Naive B cell (primary cell): ENCODE measurements at regions not wholly inside any gene's neighbourhood (a gene's known extent, or its start where the extent isn't known, plus 50 kb on each side); places are given as distances from the start of the nearest gene placed in this dataset.

Experiments used
- ATAC-seq, 2 donors: fragments of 150-1000 bp; cut with Tn5 transposase; 2 replicates each; pipeline ENCODE4 v1.10.0; 2021; ENCODE audit warnings: low read depth in 2 of 2, mild to moderate bottlenecking in 2 of 2, moderate library complexity in 2 of 2
- DNase-seq: peaks from one replicate; pipeline ENCODE4 v3.0.0; 2022
- H3K27ac Mint-ChIP-seq, 6 donors: one replicate each; pipeline ENCODE4 v1.8.0; 2020 to 2022; ENCODE audit warnings: mild to moderate bottlenecking in 6 of 6, mixed read lengths in 6 of 6, moderate library complexity in 5 of 6, inconsistent platforms in 2 of 6
- H3K27me3 Mint-ChIP-seq, 3 donors: one replicate each; pipeline ENCODE4 v1.8.0; 2021 to 2022; ENCODE audit warnings: mixed read lengths in 3 of 3, mild to moderate bottlenecking in 1 of 3
- H3K36me3 Mint-ChIP-seq, 2 donors: one replicate each; pipeline ENCODE4 v1.8.0; 2020 to 2022; ENCODE audit warnings: mixed read lengths in 2 of 2, inconsistent platforms in 1 of 2, mild to moderate bottlenecking in 1 of 2
- H3K4me1 Mint-ChIP-seq, 3 donors: one replicate each; pipeline ENCODE4 v1.8.0; 2020 to 2022; ENCODE audit warnings: mixed read lengths in 3 of 3, inconsistent platforms in 1 of 3, mild to moderate bottlenecking in 1 of 3, moderate library complexity in 1 of 3
- H3K4me3 Mint-ChIP-seq, 8 donors: one replicate each; pipeline ENCODE4 v1.8.0; 2020 to 2022; ENCODE audit warnings: mild to moderate bottlenecking in 8 of 8, mixed read lengths in 8 of 8, moderate library complexity in 8 of 8, inconsistent platforms in 2 of 8
- H3K9me3 Mint-ChIP-seq, 7 donors: one replicate each; pipeline ENCODE4 v1.8.0; 2020 to 2022; ENCODE audit warnings: mixed read lengths in 7 of 7, mild to moderate bottlenecking in 5 of 7, inconsistent platforms in 2 of 7, moderate library complexity in 1 of 7

DNA sequence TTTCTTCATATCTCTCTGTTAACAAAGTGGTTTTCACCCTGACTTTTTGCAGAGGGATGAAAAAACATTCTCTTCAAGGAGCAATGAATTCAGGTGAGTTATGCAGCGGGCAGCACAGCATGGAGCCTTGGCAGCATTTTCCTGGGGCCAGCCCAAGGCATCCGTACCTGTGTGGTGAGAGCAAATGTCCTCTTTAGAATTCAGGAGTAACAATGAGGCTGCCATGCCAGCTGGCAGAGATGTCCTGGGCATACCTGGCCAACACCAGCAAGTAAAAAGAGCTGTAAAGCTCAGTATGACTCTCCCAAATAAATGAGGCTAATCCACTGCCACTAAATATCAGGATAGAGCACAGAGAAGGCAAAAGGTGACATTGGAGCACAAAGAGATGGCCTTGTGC lies 277.6 kb upstream of the TRPC7 start:
- H3K27ac Mint-ChIP-seq: no peak overlapping the region
- DNase-seq: no peak
- H3K27me3 Mint-ChIP-seq: no peaks in the 10 kb centered on the region
- no peaks in the 10 kb centered on the region for H3K4me1 Mint-ChIP-seq
- no peak for ATAC-seq
- H3K9me3 Mint-ChIP-seq: peaks cover 0 to 10% (median 2%) of the 10 kb centered on the region in 7 donors
- H3K36me3 Mint-ChIP-seq: no peaks in the 10 kb centered on the region
- no peak overlapping the region for H3K4me3 Mint-ChIP-seq

DNA sequence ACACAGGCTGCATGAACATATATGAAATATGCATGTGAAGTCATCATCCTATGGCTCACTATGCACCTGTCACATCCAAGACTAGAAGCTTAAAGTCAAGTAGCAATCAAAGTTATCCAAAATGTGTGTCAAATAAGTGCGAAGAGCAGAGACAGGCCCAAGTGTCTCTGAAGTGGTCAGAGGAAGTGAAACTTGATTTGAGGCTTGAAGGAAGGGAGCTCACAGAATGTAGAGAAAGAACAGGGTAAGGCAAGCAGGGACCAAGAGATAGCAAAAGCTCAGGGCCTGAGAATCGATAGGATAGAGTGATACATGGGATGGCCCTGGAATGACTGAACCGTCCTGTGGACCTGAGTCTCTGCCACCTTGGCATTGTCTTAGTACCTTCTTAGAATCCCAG lies 274.3 kb upstream of the TRPC7 start:
- Mint-ChIP-seq H3K4me1 (no peaks in the 10 kb centered on the region), H3K9me3 (peaks cover 0 to 5% (median 1%) of the 10 kb centered on the region in 7 donors), H3K36me3 (no peaks in the 10 kb centered on the region), H3K27ac (no peak overlapping the region), H3K4me3 (no peak overlapping the region), H3K27me3 (no peaks in the 10 kb centered on the region)
- DNase-seq: no peak
- no peak for ATAC-seq

DNA sequence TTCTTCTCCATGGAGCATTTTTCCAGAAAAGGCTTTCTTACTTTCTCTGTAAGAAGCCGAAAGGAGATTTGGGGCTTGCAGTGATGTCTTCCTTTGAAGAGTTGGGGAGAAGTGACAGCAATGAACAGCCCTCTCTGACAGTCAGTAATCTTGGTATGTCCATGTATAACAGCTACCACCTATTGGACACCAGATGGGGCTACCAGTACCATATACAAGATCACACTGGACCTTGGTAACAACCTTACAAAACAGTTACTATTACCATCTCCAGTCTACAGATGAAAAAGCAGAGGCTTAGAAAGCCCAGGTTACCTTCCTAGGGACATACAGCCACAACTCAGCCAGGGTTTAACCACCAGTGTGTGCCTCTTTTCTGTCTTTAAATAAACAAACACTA lies 272.7 kb upstream of the TRPC7 start:
- DNase-seq (no peak), ATAC-seq (no peak)
- H3K4me3 Mint-ChIP-seq: no peak overlapping the region

DNA sequence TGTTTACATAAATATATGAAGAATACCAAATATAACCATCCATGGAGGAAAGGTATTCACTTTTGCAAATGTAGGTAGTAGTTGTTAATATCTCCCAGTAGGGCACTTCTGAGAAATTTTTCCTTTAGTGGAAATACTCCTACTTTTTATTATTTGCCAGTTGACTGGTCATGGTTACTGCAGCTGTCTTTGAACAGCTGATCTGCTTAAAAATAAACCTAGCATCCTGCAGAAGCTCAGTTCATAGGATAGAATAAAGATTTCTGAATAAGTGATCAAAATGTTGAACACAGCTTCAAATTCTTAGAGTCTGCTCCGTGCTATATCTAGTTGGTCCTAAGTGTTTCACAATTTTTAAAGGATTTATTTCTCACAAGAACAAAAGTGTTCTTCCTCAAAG lies 270.7 kb upstream of the TRPC7 start:
- no peak for DNase-seq
- no peak overlapping the region for H3K27ac Mint-ChIP-seq
- ATAC-seq: no peak
- H3K9me3 Mint-ChIP-seq: peaks cover 0 to 3% (median 0%) of the 10 kb centered on the region in 7 donors
- no peaks in the 10 kb centered on the region for H3K27me3 Mint-ChIP-seq
- H3K36me3 Mint-ChIP-seq: no peaks in the 10 kb centered on the region
- no peak overlapping the region for H3K4me3 Mint-ChIP-seq
- no peaks in the 10 kb centered on the region for H3K4me1 Mint-ChIP-seq

More for the DNA sequence above, 272.7 kb upstream of the TRPC7 start:
- H3K27ac Mint-ChIP-seq: no peak overlapping the region
- peaks cover 0 to 5% (median 0%) of the 10 kb centered on the region in 7 donors for H3K9me3 Mint-ChIP-seq
- no peaks in the 10 kb centered on the region for H3K27me3 Mint-ChIP-seq
- no peaks in the 10 kb centered on the region for H3K36me3 Mint-ChIP-seq
- H3K4me1 Mint-ChIP-seq: no peaks in the 10 kb centered on the region

DNA sequence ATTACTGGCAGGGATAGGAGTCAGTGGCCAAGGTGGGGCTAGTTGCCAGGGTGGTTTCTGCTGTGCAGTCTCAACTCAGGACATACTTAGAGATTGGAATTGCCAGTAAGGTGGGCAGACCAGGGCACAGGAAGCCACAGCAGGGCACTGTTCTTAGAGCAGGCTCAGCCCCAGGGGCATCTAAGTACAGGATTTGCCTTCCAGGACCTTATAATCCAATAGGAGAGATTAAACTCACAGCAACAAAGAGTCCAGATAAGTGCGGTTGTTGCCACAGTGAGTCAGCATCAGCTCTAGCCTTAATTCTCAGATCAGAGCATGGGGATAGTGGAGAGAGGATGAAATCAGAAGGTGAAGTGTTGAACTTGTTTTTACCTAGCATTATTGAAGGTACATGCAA lies 265.8 kb upstream of the TRPC7 start:
- Mint-ChIP-seq H3K4me1 (no peaks in the 10 kb centered on the region), H3K27me3 (no peaks in the 10 kb centered on the region), H3K4me3 (no peak overlapping the region), H3K36me3 (no peaks in the 10 kb centered on the region), H3K27ac (no peak overlapping the region), H3K9me3 (peaks cover 0 to 5% (median 0%) of the 10 kb centered on the region in 7 donors)
- ATAC-seq: no peak
- no peak for DNase-seq

DNA sequence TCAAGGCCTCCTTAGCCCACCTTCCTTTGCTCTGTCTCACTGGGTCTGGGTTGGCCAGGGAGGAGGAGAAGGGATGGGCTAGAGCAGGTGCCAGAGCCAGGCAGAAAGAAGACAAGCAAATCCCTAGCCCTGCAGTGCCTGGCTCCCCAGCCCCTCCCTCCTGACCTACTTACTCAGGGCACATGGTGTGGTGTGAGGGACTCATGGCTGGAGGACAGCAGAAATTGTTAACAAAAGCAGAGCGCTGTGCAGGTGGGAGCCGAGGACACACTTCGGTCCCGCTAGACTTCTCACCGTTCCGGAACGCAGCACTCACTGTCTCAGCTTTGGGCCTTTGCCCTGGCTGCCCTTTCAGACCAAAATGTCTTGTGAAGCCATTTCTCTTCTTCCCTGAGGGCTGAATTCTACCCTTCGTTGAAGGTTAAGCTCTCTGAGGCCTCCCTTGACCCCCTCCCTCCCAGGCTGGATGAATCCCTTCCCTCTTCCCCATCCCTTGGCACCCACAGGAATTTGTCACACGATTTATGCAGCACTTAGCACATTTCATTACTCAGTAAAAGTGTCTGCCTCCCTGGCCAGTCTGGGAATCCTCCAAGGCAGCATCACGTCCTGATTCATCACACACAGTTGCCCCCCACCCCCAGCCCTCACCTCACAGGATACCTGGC lies 263.9 kb upstream of the TRPC7 start:
- Mint-ChIP-seq H3K36me3 (no peaks in the 10 kb centered on the region), H3K27me3 (no peaks in the 10 kb centered on the region), H3K27ac (no peak overlapping the region), H3K9me3 (peaks cover 0 to 5% (median 0%) of the 10 kb centered on the region in 7 donors), H3K4me3 (no peak overlapping the region), H3K4me1 (no peaks in the 10 kb centered on the region)
- ATAC-seq (no peak), DNase-seq (no peak)

DNA sequence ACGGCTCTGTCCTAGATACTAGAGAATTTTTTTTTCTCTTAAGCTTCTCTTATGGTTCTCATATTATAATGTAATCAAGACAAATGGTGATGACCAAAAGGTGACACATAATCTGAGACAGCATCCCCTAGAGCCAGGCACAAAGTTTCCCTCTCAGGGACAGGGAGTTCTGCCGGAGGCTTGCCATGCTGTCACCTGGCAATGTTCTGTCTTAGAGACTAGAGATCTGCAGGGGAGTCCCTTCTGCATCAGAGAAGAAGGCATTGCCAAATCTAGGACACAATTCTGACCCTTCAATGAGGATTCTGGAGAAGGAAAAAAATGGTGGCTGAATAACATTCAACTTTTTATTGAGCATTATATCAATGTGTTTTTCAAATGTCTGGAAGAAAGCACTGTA lies 261.2 kb upstream of the TRPC7 start:
- DNase-seq: no peak
- no peak overlapping the region for H3K27ac Mint-ChIP-seq
- no peak overlapping the region for H3K4me3 Mint-ChIP-seq
- no peaks in the 10 kb centered on the region for H3K36me3 Mint-ChIP-seq
- H3K9me3 Mint-ChIP-seq: peaks cover 0 to 5% (median 0%) of the 10 kb centered on the region in 7 donors
- H3K27me3 Mint-ChIP-seq: no peaks in the 10 kb centered on the region
- H3K4me1 Mint-ChIP-seq: no peaks in the 10 kb centered on the region
- no peak for ATAC-seq

DNA sequence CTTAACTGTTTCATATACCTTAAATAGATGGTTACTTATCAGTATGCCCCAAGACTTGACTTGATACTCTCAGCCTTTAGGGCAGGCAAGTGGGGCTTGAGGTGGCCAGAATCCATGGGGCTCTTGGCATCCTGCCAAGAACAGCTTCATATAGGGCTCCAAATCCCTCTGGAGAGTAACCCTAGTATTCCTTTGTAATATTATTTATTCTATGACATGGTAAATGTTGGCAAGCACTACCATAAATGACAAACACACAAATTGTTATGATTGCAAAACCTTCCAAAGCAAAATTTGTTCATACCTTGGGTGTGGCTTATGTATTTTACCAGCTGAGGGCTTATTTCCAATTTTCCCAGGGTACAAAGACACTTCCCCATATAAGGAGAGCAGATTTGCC lies 257.4 kb upstream of the TRPC7 start:
- no peaks in the 10 kb centered on the region for H3K27me3 Mint-ChIP-seq
- no peak for ATAC-seq
- H3K9me3 Mint-ChIP-seq: peaks cover 0 to 5% (median 0%) of the 10 kb centered on the region in 7 donors
- H3K4me3 Mint-ChIP-seq: no peak overlapping the region
- H3K27ac Mint-ChIP-seq: no peak overlapping the region
- no peaks in the 10 kb centered on the region for H3K4me1 Mint-ChIP-seq
- H3K36me3 Mint-ChIP-seq: no peaks in the 10 kb centered on the region
- DNase-seq: no peak

DNA sequence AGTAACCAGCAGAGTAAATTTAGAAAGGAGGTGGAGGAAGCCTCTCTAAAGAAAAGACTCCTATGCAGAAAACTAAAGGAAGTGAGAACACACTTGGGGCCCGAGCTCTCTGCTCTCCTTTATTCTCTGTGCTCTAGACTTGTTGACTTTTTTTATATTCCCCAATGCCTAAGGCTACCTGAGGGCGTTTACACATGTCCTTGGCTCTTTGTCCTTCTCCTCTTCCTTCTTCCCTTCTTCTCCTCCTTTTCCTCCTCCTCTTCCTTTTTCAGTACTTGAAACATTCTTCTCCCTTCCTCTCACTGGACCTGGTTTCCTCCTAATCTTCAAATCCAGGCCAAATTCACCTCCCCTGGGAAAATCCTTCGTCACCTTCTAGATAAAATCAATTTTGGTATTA lies 256.4 kb upstream of the TRPC7 start:
- no peak for ATAC-seq
- Mint-ChIP-seq H3K27me3 (no peaks in the 10 kb centered on the region), H3K4me3 (no peak overlapping the region)

DNA sequence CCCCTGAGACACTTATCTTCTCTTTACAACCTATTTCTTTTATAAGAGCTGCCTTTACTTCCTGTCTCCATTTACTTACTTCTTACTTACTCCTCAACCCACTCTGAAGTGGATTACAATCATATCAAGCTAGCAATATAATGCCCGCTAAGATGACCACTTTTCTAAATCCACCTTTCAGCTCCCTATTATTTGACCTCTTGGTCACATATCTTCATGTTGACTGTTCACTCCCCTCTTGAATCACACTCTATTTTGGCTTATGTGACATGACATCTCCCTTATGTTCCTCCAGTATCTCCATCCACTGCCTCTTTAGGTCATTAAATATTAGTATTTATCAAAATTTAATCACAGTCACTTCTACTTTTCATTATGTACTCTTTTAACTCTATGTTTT lies 255.3 kb upstream of the TRPC7 start:
- Mint-ChIP-seq H3K27me3 (no peaks in the 10 kb centered on the region), H3K4me3 (no peak overlapping the region), H3K27ac (no peak overlapping the region), H3K36me3 (no peaks in the 10 kb centered on the region), H3K9me3 (no peaks in the 10 kb centered on the region), H3K4me1 (no peaks in the 10 kb centered on the region)
- DNase-seq (no peak), ATAC-seq (no peak)

More for the DNA sequence above, 256.4 kb upstream of the TRPC7 start:
- H3K27ac Mint-ChIP-seq: no peak overlapping the region
- H3K36me3 Mint-ChIP-seq: no peaks in the 10 kb centered on the region
- DNase-seq: no peak
- H3K4me1 Mint-ChIP-seq: no peaks in the 10 kb centered on the region
- H3K9me3 Mint-ChIP-seq: peaks cover 0 to 3% (median 0%) of the 10 kb centered on the region in 7 donors

DNA sequence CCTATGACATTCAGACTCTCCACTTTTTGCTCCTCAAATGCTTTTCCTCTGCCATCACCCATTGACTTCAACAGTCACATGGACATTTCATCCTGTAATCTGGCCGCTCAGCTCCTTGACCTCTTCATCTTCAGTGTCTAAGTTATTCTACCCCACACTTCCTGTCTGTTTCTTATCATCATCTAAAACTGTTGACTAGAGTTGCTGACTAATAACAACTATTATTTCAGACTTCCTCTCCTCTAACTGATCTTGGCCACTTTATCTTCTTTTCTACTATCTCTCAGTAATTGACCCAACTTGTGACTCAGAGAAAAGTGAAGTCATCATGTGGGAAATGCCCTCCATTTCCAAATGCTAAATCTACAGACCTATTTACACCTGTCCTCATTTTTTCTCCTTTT lies 254.7 kb upstream of the TRPC7 start:
- DNase-seq (no peak), ATAC-seq (no peak)
- H3K4me1 Mint-ChIP-seq: no peaks in the 10 kb centered on the region
- H3K36me3 Mint-ChIP-seq: no peaks in the 10 kb centered on the region
- no peaks in the 10 kb centered on the region for H3K27me3 Mint-ChIP-seq
- no peak overlapping the region for H3K4me3 Mint-ChIP-seq
- H3K27ac Mint-ChIP-seq: no peak overlapping the region
- H3K9me3 Mint-ChIP-seq: no peaks in the 10 kb centered on the region

DNA sequence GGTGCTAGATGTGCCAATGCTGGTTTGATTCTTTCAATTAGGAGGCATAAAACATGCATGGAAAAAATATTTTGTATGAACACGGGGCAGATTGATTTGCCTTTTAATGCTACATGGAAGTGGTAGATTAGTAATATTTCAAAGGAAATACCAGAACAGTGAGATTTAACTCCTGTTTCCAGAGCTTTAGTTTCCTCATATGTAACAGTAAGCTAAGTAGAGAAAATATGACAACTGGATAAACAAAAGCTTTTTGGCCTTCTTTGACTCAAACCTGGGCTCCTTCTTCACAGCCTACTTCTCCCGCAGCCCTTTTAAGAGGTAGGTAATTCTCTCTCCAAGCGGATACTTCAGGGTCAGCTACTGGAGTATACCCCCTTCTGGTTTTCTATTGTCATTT lies 254.2 kb upstream of the TRPC7 start:
- Mint-ChIP-seq H3K27ac (no peak overlapping the region), H3K9me3 (no peaks in the 10 kb centered on the region), H3K4me3 (no peak overlapping the region), H3K36me3 (no peaks in the 10 kb centered on the region), H3K27me3 (no peaks in the 10 kb centered on the region), H3K4me1 (no peaks in the 10 kb centered on the region)
- DNase-seq (no peak), ATAC-seq (no peak)

DNA sequence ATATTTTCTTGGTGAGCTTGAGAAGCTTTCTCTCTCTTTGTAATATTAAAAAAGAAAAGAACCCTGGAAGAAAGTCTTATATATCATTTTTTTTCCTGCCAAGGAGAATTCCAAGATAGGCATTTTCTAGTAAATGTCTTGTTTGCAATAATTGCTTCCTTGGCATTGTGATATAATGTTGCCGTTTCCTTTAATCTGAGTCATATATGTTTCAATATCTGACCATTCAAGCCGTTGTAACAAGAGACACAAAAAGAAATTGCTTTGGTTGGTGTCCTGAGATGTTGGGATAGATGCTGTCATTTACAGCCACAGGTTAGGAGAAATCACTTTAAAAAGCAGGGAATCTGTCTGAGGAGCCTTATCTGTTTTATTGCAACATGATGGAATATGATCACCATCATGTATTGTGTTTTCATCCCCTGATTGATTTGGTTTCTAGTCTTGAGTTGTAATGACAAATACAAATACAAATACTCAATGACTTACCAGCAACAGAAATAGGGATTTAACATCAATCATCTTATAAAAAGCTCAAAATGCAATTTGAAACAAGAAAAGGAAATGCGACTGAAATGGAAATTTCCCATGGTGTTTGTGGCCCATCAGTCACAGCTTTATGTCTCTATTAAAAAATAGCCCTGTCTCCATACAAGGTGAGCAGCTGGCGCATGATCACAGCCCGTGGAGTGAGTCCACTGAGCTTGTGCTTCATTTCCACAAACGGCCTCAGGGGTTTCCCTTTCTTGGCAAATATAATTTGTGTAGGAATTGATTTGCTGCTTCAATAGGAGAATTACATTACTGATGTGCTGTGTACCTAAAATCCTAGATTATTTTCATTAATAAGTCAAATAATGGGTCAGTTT lies 250.1 kb upstream of the TRPC7 start:
- Mint-ChIP-seq H3K4me1 (no peaks in the 10 kb centered on the region), H3K27ac (no peak overlapping the region), H3K27me3 (no peaks in the 10 kb centered on the region), H3K36me3 (no peaks in the 10 kb centered on the region), H3K4me3 (no peak overlapping the region), H3K9me3 (peaks cover 0 to 8% (median 3%) of the 10 kb centered on the region in 7 donors)
- ATAC-seq: no peak
- DNase-seq: no peak

DNA sequence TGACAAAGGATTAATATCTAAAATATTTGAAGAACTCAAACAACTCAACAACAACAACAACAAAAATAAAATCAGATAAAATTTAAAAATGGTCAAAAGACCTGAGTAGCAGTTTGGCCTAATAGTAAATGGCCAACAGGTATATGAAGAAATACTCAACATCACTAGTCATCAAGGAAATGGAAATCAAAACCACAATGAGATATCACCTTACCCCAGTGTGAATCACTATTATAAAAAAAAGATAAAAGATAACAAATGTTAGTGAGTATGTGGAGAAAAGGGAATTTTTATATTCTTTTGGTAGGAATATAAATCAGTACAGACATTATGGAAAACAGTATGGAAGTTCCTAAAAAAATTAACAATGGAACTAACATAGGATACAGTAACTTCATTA lies 247.9 kb upstream of the TRPC7 start:
- no peaks in the 10 kb centered on the region for H3K27me3 Mint-ChIP-seq
- DNase-seq: no peak
- H3K9me3 Mint-ChIP-seq: peaks cover 0 to 17% (median 6%) of the 10 kb centered on the region in 7 donors

More for the DNA sequence above, 247.9 kb upstream of the TRPC7 start:
- H3K4me3 Mint-ChIP-seq: no peak overlapping the region
- H3K4me1 Mint-ChIP-seq: no peaks in the 10 kb centered on the region
- no peak for ATAC-seq
- H3K36me3 Mint-ChIP-seq: no peaks in the 10 kb centered on the region
- H3K27ac Mint-ChIP-seq: no peak overlapping the region
